B cell (primary cell): ENCODE measurements at regions not wholly inside any gene's neighbourhood (a gene's known extent, or its start where the extent isn't known, plus 50 kb on each side); places are given as distances from the start of the nearest gene placed in this dataset.
"Not testable (repeated sequence)": the region's sequence is repeated elsewhere in the genome, so short reads cannot be mapped to it uniquely, and the experiment has no call there.

ENCODE experiments used
- ATAC-seq: fragments of 200-7000 bp; cut with Tn5 transposase; one replicate; pipeline ENCODE4 v1.10.0; 2021; ENCODE audit warnings: low read depth, mild to moderate bottlenecking, moderate number of reproducible peaks, moderate library complexity
- CTCF ChIA-PET: fragments of 350-600 bp; sonication (Branson Sonifier 250); formaldehyde crosslinking; loops from one replicate; lab custom pipeline; 2021; ENCODE audit warnings: antibody characterized with exemption, inconsistent platforms; lab: Charles Lee
- POLR2A ChIA-PET: fragments of 350-600 bp; sonication (Branson Sonifier 250); formaldehyde crosslinking; loops from one replicate; lab custom pipeline; 2021; ENCODE audit warnings: antibody characterized with exemption; lab: Charles Lee
- DNase-seq: peaks from one replicate; pipeline ENCODE4 v3.0.0; 2013
- H2AFZ ChIP-seq: 2 replicates; pipeline ENCODE4 v1.6.1; 2012; ENCODE audit warnings: mild to moderate bottlenecking, low read depth, low read length; ENCODE audit not compliant: insufficient read depth, poor library complexity, severe bottlenecking
- H3K27ac ChIP-seq, 2 donors: 1 replicate in 1 of 2; 2 replicates in 1 of 2; pipeline ENCODE4 v1.5.1; 2012 to 2013; ENCODE audit warnings: low read length in 2 of 2, mild to moderate bottlenecking in 2 of 2, moderate library complexity in 1 of 2
- H3K27me3 ChIP-seq, 4 experiments: fragments of 200-600 bp in 1 of 4; sonication (generic) in 1 of 4; replicated peaks in 1 of 4; 1 replicate in 2 of 4; 2 replicates in 2 of 4; pipeline versions ENCODE4 v1.6.1 to v1.7.0; 2013 to 2016; ENCODE audit warnings: low read length in 3 of 4, mild to moderate bottlenecking in 2 of 4, mixed read lengths in 1 of 4, moderate library complexity in 1 of 4; ENCODE audit not compliant: insufficient read depth in 4 of 4, control insufficient read depth in 3 of 4; ENCODE audit errors: control extremely low read depth in 1 of 4
- H3K36me3 ChIP-seq, 2 experiments: replicated peaks in 1 of 2; 1 replicate in 1 of 2; 2 replicates in 1 of 2; pipeline versions ENCODE4 v1.6.1 to v1.7.1; 2013; ENCODE audit warnings: low read length in 1 of 2; ENCODE audit not compliant: insufficient read depth in 2 of 2, control insufficient read depth in 1 of 2; ENCODE audit errors: control extremely low read depth in 1 of 2, extremely low read depth in 1 of 2
- H3K4me1 ChIP-seq, 2 donors: fragments of 200-600 bp in 1 of 2; sonication (generic) in 1 of 2; 1 replicate in 1 of 2; 2 replicates in 1 of 2; pipeline versions ENCODE4 v1.5.1 to v1.6.1; 2013 to 2017; ENCODE audit warnings: low read length in 2 of 2; ENCODE audit not compliant: control insufficient read depth in 2 of 2, insufficient read depth in 2 of 2
- H3K4me2 ChIP-seq: replicated peaks from 2 replicates; pipeline ENCODE3; 2012; ENCODE audit warnings: mild to moderate bottlenecking, low read depth, low read length; ENCODE audit not compliant: poor library complexity, severe bottlenecking
- H3K4me3 ChIP-seq, 5 experiments: fragments of 200-600 bp in 1 of 5; sonication (generic) in 1 of 5; 1 replicate in 3 of 5; 2 replicates in 2 of 5; pipeline versions ENCODE4 v1.5.1 to v1.7.0; 2011 to 2016; ENCODE audit warnings: low read length in 4 of 5, mild to moderate bottlenecking in 4 of 5, low read depth in 2 of 5, control low read depth in 1 of 5, moderate library complexity in 1 of 5; ENCODE audit not compliant: insufficient read depth in 1 of 5; ENCODE audit errors: control extremely low read depth in 1 of 5, extremely low read depth in 1 of 5
- H3K79me2 ChIP-seq: fragments of 200-600 bp; sonication (generic); one replicate; pipeline ENCODE4 v1.6.0; 2016; ENCODE audit warnings: low read length; ENCODE audit not compliant: control insufficient read depth, insufficient read depth
- H3K9ac ChIP-seq: fragments of 200-600 bp; sonication (generic); 2 replicates; pipeline ENCODE4 v1.6.1; 2017; ENCODE audit warnings: mild to moderate bottlenecking, low read length, moderate library complexity
- H3K9me3 ChIP-seq, 3 donors: one replicate each; pipeline versions ENCODE4 v1.6.1 to v1.7.1; 2013; ENCODE audit warnings: low read length in 2 of 3; ENCODE audit not compliant: control insufficient read depth in 2 of 3, insufficient read depth in 1 of 3; ENCODE audit errors: control extremely low read depth in 1 of 3
- H4K20me1 ChIP-seq: 2 replicates; pipeline ENCODE4 v1.6.0; 2012; ENCODE audit warnings: mild to moderate bottlenecking, low read length; ENCODE audit not compliant: insufficient read depth, control insufficient read depth, poor library complexity, severe bottlenecking
- H3K27ac Mint-ChIP-seq: one replicate; pipeline ENCODE4 v1.8.0; 2021; ENCODE audit warnings: mixed read lengths
- H3K27me3 Mint-ChIP-seq: one replicate; pipeline ENCODE4 v1.8.0; 2021; ENCODE audit warnings: mixed read lengths
- H3K4me1 Mint-ChIP-seq: one replicate; pipeline ENCODE4 v1.8.0; 2021; ENCODE audit warnings: mixed read lengths
- H3K4me3 Mint-ChIP-seq: one replicate; pipeline ENCODE4 v1.8.0; 2021; ENCODE audit warnings: mixed read lengths
- H3K9me3 Mint-ChIP-seq: one replicate; pipeline ENCODE4 v1.8.0; 2022; ENCODE audit warnings: mixed read lengths; ENCODE audit not compliant: insufficient read depth
- CTCF ChIP-seq: fragments of 200-600 bp; IDR thresholded peaks from one replicate; pipeline ENCODE4 v1.8.0; 2022; ENCODE audit warnings: antibody characterized with exemption, mild to moderate bottlenecking
- EZH2 ChIP-seq: IDR thresholded peaks from 2 replicates; pipeline ENCODE4 v1.6.1; 2012; ENCODE audit warnings: borderline replicate concordance, low read depth, mild to moderate bottlenecking, moderate library complexity, low read length; ENCODE audit not compliant: insufficient read depth, poor library complexity, severe bottlenecking
- WGBS: methylation state at CpG from one replicate; pipeline ENCODE4 v1.1.5; 2013; ENCODE audit warnings: missing lambda C conversion rate; ENCODE audit not compliant: insufficient coverage; 5-methylcytosine and 5-hydroxymethylcytosine counted together
- intact Hi-C: fragments of 100-400 bp; cut with micrococcal nuclease; formaldehyde crosslinking; loops from one replicate; pipeline ENCODE4 v1.10.0; 2022

- Mint-ChIP-seq H3K27me3 (no peaks in the 10 kb centered on the region), H3K4me1 (peaks cover 15% of the 10 kb centered on the region), H3K9me3 (no peaks in the 10 kb centered on the region), H3K4me3 (no peak overlapping the region), H3K27ac (no peak overlapping the region)
- ChIA-PET CTCF (no interaction called here), POLR2A (no interaction called here)
- intact Hi-C loops: no loop called here
- no peak for ATAC-seq
- Histone ChIP-seq H4K20me1 (no peaks in the 10 kb centered on the region), H3K79me2 (no peaks in the 10 kb centered on the region), H3K27ac (no peak overlapping the region), H3K4me2 (no peak overlapping the region), H3K27me3 (no peaks in the 10 kb centered on the region), H3K4me3 (no peak overlapping the region), H2AFZ (no peak overlapping the region), H3K9ac (no peak overlapping the region), H3K9me3 (no peaks in the 10 kb centered on the region), H3K4me1 (peaks cover 9 to 10% of the 10 kb centered on the region in 2 donors), H3K36me3 (no peaks in the 10 kb centered on the region)
- TF ChIP-seq EZH2: no peak
- no peak for TF ChIP-seq CTCF
- WGBS: 100% methylated on average over 1 of the region's 3 CpGs
- no peak for DNase-seq
Measured at GRCh38 chr12:93093243-93093642, 164.1 kb upstream of the EEA1 start.

- ATAC-seq, POLR2A ChIA-PET, H3K4me3 ChIP-seq, H3K27ac Mint-ChIP-seq, H3K27me3 ChIP-seq, H3K9me3 Mint-ChIP-seq, H3K9ac ChIP-seq, DNase-seq, H3K4me2 ChIP-seq, H3K27ac ChIP-seq, H4K20me1 ChIP-seq, H3K36me3 ChIP-seq, H3K9me3 ChIP-seq, H3K27me3 Mint-ChIP-seq, H3K79me2 ChIP-seq, intact Hi-C loops, H3K4me3 Mint-ChIP-seq, H2AFZ ChIP-seq: not testable (repeated sequence)
- peaks cover 13 to 14% of the 10 kb centered on the region in 2 donors for H3K4me1 ChIP-seq
- CTCF ChIA-PET: interaction anchor here (0.7 to 4.9 kb wide), 2 partner anchors 303 to 1741 kb away, joined by 4 to 57 read pairs; no protein-coding TSS in a partner anchor
- peaks cover 22% of the 10 kb centered on the region for H3K4me1 Mint-ChIP-seq
- WGBS: 98% methylated on average over 6 of the region's 9 CpGs
Measured at GRCh38 chr12:93094222-93094621, 165.1 kb upstream of the EEA1 start.
